ENCODE measurements at regions not wholly inside any gene's neighbourhood (a gene's known extent, or its start where the extent isn't known, plus 50 kb on each side); places are given as distances from the start of the nearest gene placed in this dataset.

DNA sequence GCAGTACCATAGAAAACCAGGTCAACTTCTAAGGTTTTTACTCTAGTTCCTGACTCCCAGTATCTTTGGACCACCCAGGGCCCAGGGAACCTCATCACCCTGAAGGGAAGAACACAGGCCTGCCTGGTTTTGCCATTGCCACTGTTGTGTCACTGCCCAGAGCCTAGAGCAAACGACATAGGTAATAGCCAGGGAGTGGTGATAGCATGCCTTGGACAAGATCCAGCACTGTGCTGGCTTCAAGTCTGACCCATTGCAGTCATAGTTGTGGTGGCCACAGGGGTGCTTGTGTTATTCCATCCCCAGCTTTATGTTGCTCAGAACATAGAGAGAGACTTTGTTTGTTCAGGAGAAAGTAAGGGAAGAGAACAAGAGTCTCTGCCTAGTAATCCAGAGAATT, 2310.2 kb downstream of the LRRC4C start:
- TF ChIP-seq, protein P1, sequence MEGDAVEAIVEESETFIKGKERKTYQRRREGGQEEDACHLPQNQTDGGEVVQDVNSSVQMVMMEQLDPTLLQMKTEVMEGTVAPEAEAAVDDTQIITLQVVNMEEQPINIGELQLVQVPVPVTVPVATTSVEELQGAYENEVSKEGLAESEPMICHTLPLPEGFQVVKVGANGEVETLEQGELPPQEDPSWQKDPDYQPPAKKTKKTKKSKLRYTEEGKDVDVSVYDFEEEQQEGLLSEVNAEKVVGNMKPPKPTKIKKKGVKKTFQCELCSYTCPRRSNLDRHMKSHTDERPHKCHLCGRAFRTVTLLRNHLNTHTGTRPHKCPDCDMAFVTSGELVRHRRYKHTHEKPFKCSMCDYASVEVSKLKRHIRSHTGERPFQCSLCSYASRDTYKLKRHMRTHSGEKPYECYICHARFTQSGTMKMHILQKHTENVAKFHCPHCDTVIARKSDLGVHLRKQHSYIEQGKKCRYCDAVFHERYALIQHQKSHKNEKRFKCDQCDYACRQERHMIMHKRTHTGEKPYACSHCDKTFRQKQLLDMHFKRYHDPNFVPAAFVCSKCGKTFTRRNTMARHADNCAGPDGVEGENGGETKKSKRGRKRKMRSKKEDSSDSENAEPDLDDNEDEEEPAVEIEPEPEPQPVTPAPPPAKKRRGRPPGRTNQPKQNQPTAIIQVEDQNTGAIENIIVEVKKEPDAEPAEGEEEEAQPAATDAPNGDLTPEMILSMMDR (conservative IDR thresholded peaks at IDR 0.05; ENCODE audit: low read length) = no peak
- no peak for TF ChIP-seq EZH2phosphoT487 (IDR thresholded peaks at IDR 0.05; ENCODE audit: borderline replicate concordance, low read depth, low read length)

Measured in OCI-LY7 (cell line).